HS-5 (cell line): ENCODE measurements at regions not wholly inside any gene's neighbourhood (a gene's known extent, or its start where the extent isn't known, plus 50 kb on each side); places are given as distances from the start of the nearest gene placed in this dataset.

ENCODE experiments used
- DNase-seq: peaks from one replicate; pipeline ENCODE4 v3.0.0-alpha.2; 2012; ENCODE audit warnings: low read depth

- no peak for DNase-seq
Observed at GRCh38 chr17:71919186-71919585, 201.6 kb upstream of the SOX9 start.

GRCh38 chr17:71919896-71920295, 200.9 kb upstream of the SOX9 start:
- DNase-seq, result no peak

- no peak for DNase-seq
Observed at GRCh38 chr17:71921796-71922195, 199.0 kb upstream of the SOX9 start.

GRCh38 chr17:71922439-71922838, 198.4 kb upstream of the SOX9 start:
- DNase-seq, result peak; percentile 91

GRCh38 chr17:71926746-71927398, 193.9 kb upstream of the SOX9 start:
- DNase-seq, result no peak

GRCh38 chr17:71933306-71933705, 187.5 kb upstream of the SOX9 start:
- no peak for DNase-seq

- no peak for DNase-seq
Observed at GRCh38 chr17:71934520-71934919, 186.3 kb upstream of the SOX9 start.

- DNase-seq, result no peak
Observed at GRCh38 chr17:71935341-71935740, 185.5 kb upstream of the SOX9 start.

- DNase-seq, result no peak
Observed at GRCh38 chr17:71936977-71937376, 183.8 kb upstream of the SOX9 start.

- DNase-seq, result no peak
Observed at GRCh38 chr17:71937914-71938313, 182.9 kb upstream of the SOX9 start.

- DNase-seq, result no peak
Observed at GRCh38 chr17:71938340-71939010, 182.3 kb upstream of the SOX9 start.

GRCh38 chr17:71941920-71942319, 178.9 kb upstream of the SOX9 start:
- no peak for DNase-seq

GRCh38 chr17:71942626-71943025, 178.2 kb upstream of the SOX9 start:
- DNase-seq, result no peak

- DNase-seq, result no peak
Observed at GRCh38 chr17:71948703-71949422, 172.0 kb upstream of the SOX9 start.

- DNase-seq, result peak; percentile 16
Observed at GRCh38 chr17:71959154-71959553, 161.7 kb upstream of the SOX9 start.

- no peak for DNase-seq
Observed at GRCh38 chr17:71963351-71963750, 157.5 kb upstream of the SOX9 start.

- DNase-seq, result no peak
Observed at GRCh38 chr17:71963791-71964190, 157.0 kb upstream of the SOX9 start.

GRCh38 chr17:71964559-71964958, 156.3 kb upstream of the SOX9 start:
- no peak for DNase-seq

- no peak for DNase-seq
Observed at GRCh38 chr17:71966055-71966454, 154.8 kb upstream of the SOX9 start.

GRCh38 chr17:71966459-71967313, 154.1 kb upstream of the SOX9 start:
- DNase-seq, result no peak

GRCh38 chr17:71969500-71969899, 151.3 kb upstream of the SOX9 start:
- no peak for DNase-seq

GRCh38 chr17:71970312-71970711, 150.5 kb upstream of the SOX9 start:
- no peak for DNase-seq
